Upper lobe of right lung (tissue), 1 donor: ENCODE measurements at regions not wholly inside any gene's neighbourhood (a gene's known extent, or its start where the extent isn't known, plus 50 kb on each side); places are given as distances from the start of the nearest gene placed in this dataset.
"Not testable (repeated sequence)": the region's sequence is repeated elsewhere in the genome, so short reads cannot be mapped to it uniquely, and the experiment has no call there.

Experiments used
- ATAC-seq: fragments of 200-7000 bp; cut with Tn5 transposase; one replicate; pipeline ENCODE4 v1.9.1; 2020; ENCODE audit warnings: mild to moderate bottlenecking, moderate library complexity
- DNase-seq: peaks from one replicate; pipeline ENCODE4 v3.0.0-alpha.2; 2020
- H3K27ac ChIP-seq: fragments of 200-600 bp; one replicate; pipeline ENCODE4 v1.8.0; 2022
- H3K27me3 ChIP-seq: fragments of 200-600 bp; one replicate; pipeline ENCODE4 v1.8.0; 2022; ENCODE audit warnings: mild to moderate bottlenecking
- H3K36me3 ChIP-seq: fragments of 200-600 bp; one replicate; pipeline ENCODE4 v1.8.0; 2022
- H3K4me1 ChIP-seq: fragments of 200-600 bp; one replicate; pipeline ENCODE4 v1.8.0; 2022
- H3K4me3 ChIP-seq: fragments of 200-600 bp; one replicate; pipeline ENCODE4 v1.8.0; 2022; ENCODE audit warnings: mild to moderate bottlenecking
- H3K9me3 ChIP-seq: fragments of 200-600 bp; one replicate; pipeline ENCODE4 v1.8.0; 2022
- CTCF ChIP-seq: fragments of 200-600 bp; IDR thresholded peaks from one replicate; pipeline ENCODE4 v1.8.0; 2022; ENCODE audit warnings: antibody characterized with exemption
- intact Hi-C: fragments of 100-400 bp; cut with DNase I; formaldehyde crosslinking; loops from one replicate; pipeline ENCODE4 v1.11.0; 2022
- donor health status: DM: no; HTN: yes; CAD: no; lungs with severe emphysema.

- no peak for TF ChIP-seq CTCF
- Histone ChIP-seq H3K27me3 (no peaks in the 10 kb centered on the region), H3K4me3 (no peak overlapping the region), H3K27ac (no peak overlapping the region), H3K9me3 (no peaks in the 10 kb centered on the region), H3K36me3 (no peaks in the 10 kb centered on the region), H3K4me1 (no peaks in the 10 kb centered on the region)
- ATAC-seq (no peak), DNase-seq (no peak)
- intact Hi-C loops, result no loop called here
Observed at GRCh38 chr1:157357111-157357510, 195.2 kb downstream of the FCRL5 start.

GRCh38 chr1:157356601-157357000, 195.7 kb downstream of the FCRL5 start:
- no peak for ATAC-seq

GRCh38 chr1:157353546-157353945, 198.8 kb downstream of the FCRL5 start:
- no peaks in the 10 kb centered on the region for H3K27me3 ChIP-seq
- H3K27ac ChIP-seq, result no peak overlapping the region
- H3K36me3 ChIP-seq, result no peaks in the 10 kb centered on the region
- H3K4me1 ChIP-seq, result no peaks in the 10 kb centered on the region
- intact Hi-C loops, result no loop called here
- H3K9me3 ChIP-seq, result no peaks in the 10 kb centered on the region
- ATAC-seq (no peak), DNase-seq (no peak)
- no peak for TF ChIP-seq CTCF
- no peak overlapping the region for H3K4me3 ChIP-seq

More at GRCh38 chr1:157356601-157357000, 195.7 kb downstream of the FCRL5 start:
- no peaks in the 10 kb centered on the region for H3K36me3 ChIP-seq
- H3K27ac ChIP-seq, result no peak overlapping the region
- no peak for TF ChIP-seq CTCF
- no peak for DNase-seq
- no peaks in the 10 kb centered on the region for H3K4me1 ChIP-seq
- no peak overlapping the region for H3K4me3 ChIP-seq
- no peaks in the 10 kb centered on the region for H3K9me3 ChIP-seq
- no peaks in the 10 kb centered on the region for H3K27me3 ChIP-seq
- intact Hi-C loops, result no loop called here

- DNase-seq (no peak), ATAC-seq (no peak)
- no peak for TF ChIP-seq CTCF
- Histone ChIP-seq H3K9me3 (no peaks in the 10 kb centered on the region), H3K27ac (no peak overlapping the region), H3K27me3 (no peaks in the 10 kb centered on the region), H3K4me3 (no peak overlapping the region), H3K4me1 (no peaks in the 10 kb centered on the region), H3K36me3 (no peaks in the 10 kb centered on the region)
- intact Hi-C loops, result no loop called here
Observed at GRCh38 chr1:157352817-157353408, 199.4 kb downstream of the FCRL5 start.

GRCh38 chr1:157352216-157352615, 200.1 kb downstream of the FCRL5 start:
- no peaks in the 10 kb centered on the region for H3K4me1 ChIP-seq
- H3K27ac ChIP-seq, result no peak overlapping the region
- intact Hi-C loops, result no loop called here
- no peak overlapping the region for H3K4me3 ChIP-seq
- no peaks in the 10 kb centered on the region for H3K36me3 ChIP-seq
- H3K27me3 ChIP-seq, result no peaks in the 10 kb centered on the region
- no peak for TF ChIP-seq CTCF
- no peaks in the 10 kb centered on the region for H3K9me3 ChIP-seq
- ATAC-seq (no peak), DNase-seq (no peak)

GRCh38 chr1:157351800-157352199, 200.5 kb downstream of the FCRL5 start:
- DNase-seq, H3K27ac ChIP-seq, H3K27me3 ChIP-seq, H3K4me1 ChIP-seq, H3K4me3 ChIP-seq, intact Hi-C loops, ATAC-seq, H3K36me3 ChIP-seq, H3K9me3 ChIP-seq: not testable (repeated sequence)
